Panc1 (cell line): ENCODE measurements at regions not wholly inside any gene's neighbourhood (a gene's known extent, or its start where the extent isn't known, plus 50 kb on each side); places are given as distances from the start of the nearest gene placed in this dataset.

Source experiments
- CTCF ChIP-seq: fragments of 450-650 bp; IDR thresholded peaks from 2 replicates; pipeline ENCODE4 v1.5.1; 2017; ENCODE audit warnings: mild to moderate bottlenecking
- POLR2AphosphoS5 ChIP-seq: IDR thresholded peaks from 2 replicates; pipeline ENCODE4 v1.6.1; 2012; ENCODE audit warnings: mild to moderate bottlenecking, low read depth, low read length, moderate library complexity
- REST ChIP-seq, 2 experiments: IDR thresholded peaks; 2 replicates each; pipeline ENCODE4 v1.6.1; 2011 to 2012; ENCODE audit warnings: low read depth in 2 of 2, control low read depth in 1 of 2, low read length in 1 of 2, mild to moderate bottlenecking in 1 of 2, moderate library complexity in 1 of 2; ENCODE audit not compliant: insufficient read depth in 1 of 2
- SIN3A ChIP-seq: IDR thresholded peaks from 2 replicates; pipeline ENCODE4 v1.6.1; 2012; ENCODE audit warnings: low read depth, mild to moderate bottlenecking, low read length, moderate library complexity, borderline replicate concordance; ENCODE audit not compliant: insufficient read depth
- TCF7L2 ChIP-seq: IDR thresholded peaks from 2 replicates; pipeline ENCODE4 v1.6.1; 2011; ENCODE audit warnings: mild to moderate bottlenecking, low read depth, low read length, inconsistent platforms

- no peak for TF ChIP-seq CTCF
- TF ChIP-seq POLR2AphosphoS5: no peak
- no peak for TF ChIP-seq REST (IDR thresholded peaks at IDR 0.05; ENCODE audit: insufficient read depth in 1 of 2, low read depth in 2 of 2, low read length in 1 of 2)
- no peak for TF ChIP-seq SIN3A
- TF ChIP-seq TCF7L2: no peak
These were observed 51.5 kb upstream of the PRPS1 start for GRCh38 chrX:107576841-107577240.
